HCT116 (cell line): ENCODE measurements at regions not wholly inside any gene's neighbourhood (a gene's known extent, or its start where the extent isn't known, plus 50 kb on each side); places are given as distances from the start of the nearest gene placed in this dataset.

Experiments used
- ATAC-seq: fragments of 200-7000 bp; cut with Tn5 transposase; 2 replicates; pipeline ENCODE4 v1.9.1; 2020; ENCODE audit warnings: mild to moderate bottlenecking, moderate library complexity
- BruUV-seq: library from RNA; stranded (reverse); fragments of 400-500 nt; replicated peaks from 2 replicates; lab custom pipeline; 2021; lab: Mats Ljungman, UMichigan
- CTCF ChIA-PET: fragments of 300-600 bp; sonication (Branson Sonifier 250); formaldehyde crosslinking; loops from one replicate; lab custom pipeline; 2021; ENCODE audit warnings: antibody characterized with exemption; lab: Charles Lee
- POLR2A ChIA-PET: fragments of 300-600, 350-600 bp; sonication (Branson Sonifier 250); formaldehyde crosslinking; loops from one replicate; lab custom pipeline; 2021; ENCODE audit warnings: antibody characterized with exemption; lab: Charles Lee
- RAD21 ChIA-PET, 2 experiments: fragments of 300-600 bp; sonication (Branson Sonifier 250); formaldehyde crosslinking; loops; one replicate each; lab custom pipeline; 2023; ENCODE audit warnings: low total read pairs in 2 of 2; ENCODE audit not compliant: uncharacterized antibody in 2 of 2, unreplicated experiment in 2 of 2, low non-redundant PET in 1 of 2; lab: Charles Lee
- DNase-seq: peaks from one replicate; pipeline ENCODE4 v3.0.0-alpha.2; 2010; ENCODE audit warnings: low read depth, low spot score
- H2AFZ ChIP-seq: fragments of 200-600 bp; shearing (Covaris generic), sonication (generic); 2 replicates; pipeline ENCODE4 v1.6.1; 2017; ENCODE audit warnings: low read depth, mixed run types, mixed read lengths, antibody characterized with exemption, low read length; ENCODE audit not compliant: poor library complexity, severe bottlenecking
- H3K27ac ChIP-seq: 2 replicates; pipeline ENCODE4 v1.5.1; 2012; ENCODE audit warnings: low read depth, low read length
- H3K27me3 ChIP-seq: fragments of 200-600 bp; sonication (generic); 2 replicates; pipeline ENCODE4 v1.6.1; 2016; ENCODE audit warnings: mixed run types, low read length, mixed read lengths; ENCODE audit not compliant: insufficient read depth
- H3K36me3 ChIP-seq, 2 experiments: fragments of 200-500 bp in 1 of 2; fragments of 200-600 bp in 1 of 2; sonication (Bioruptor generic) in 1 of 2; sonication (generic) in 1 of 2; 2 replicates each; pipeline versions ENCODE4 v1.5.1 to v1.6.1; 2014 to 2016; ENCODE audit warnings: low read length in 2 of 2, inconsistent platforms in 1 of 2, mixed read lengths in 1 of 2, mixed run types in 1 of 2; ENCODE audit not compliant: insufficient read depth in 2 of 2, control insufficient read depth in 1 of 2
- H3K4me1 ChIP-seq, 2 experiments: fragments of 200-600 bp in 1 of 2; sonication (generic) in 1 of 2; 2 replicates each; pipeline versions ENCODE4 v1.5.1 to v1.6.1; 2012 to 2017; ENCODE audit warnings: low read length in 2 of 2, inconsistent platforms in 1 of 2, mild to moderate bottlenecking in 1 of 2, mixed read lengths in 1 of 2, mixed run types in 1 of 2, moderate library complexity in 1 of 2; ENCODE audit not compliant: insufficient read depth in 2 of 2, control insufficient read depth in 1 of 2
- H3K4me2 ChIP-seq: fragments of 200-600 bp; sonication (generic); 2 replicates; pipeline ENCODE4 v1.6.1; 2017; ENCODE audit warnings: mixed run types, low read length, mixed read lengths
- H3K4me3 ChIP-seq, 2 experiments: fragments of 200-600 bp in 1 of 2; sonication (generic) in 1 of 2; replicated peaks in 1 of 2; 2 replicates each; pipeline ENCODE4 v1.5.1; 2011 to 2016; ENCODE audit warnings: low read length in 2 of 2, control low read depth in 1 of 2, low read depth in 1 of 2, mild to moderate bottlenecking in 1 of 2, mixed read lengths in 1 of 2, mixed run types in 1 of 2
- H3K79me2 ChIP-seq: fragments of 200-600 bp; sonication (generic); 2 replicates; pipeline ENCODE4 v1.6.1; 2017; ENCODE audit warnings: mild to moderate bottlenecking, mixed run types, low read length, moderate library complexity, mixed read lengths; ENCODE audit not compliant: insufficient read depth
- H3K9ac ChIP-seq: fragments of 200-600 bp; sonication (generic); 2 replicates; pipeline ENCODE4 v1.6.1; 2016; ENCODE audit warnings: low read length, mixed read lengths
- H3K9me2 ChIP-seq: fragments of 200-600 bp; sonication (generic), shearing (Covaris generic); 2 replicates; pipeline ENCODE4 v1.6.1; 2017; ENCODE audit warnings: mixed run types, mild to moderate bottlenecking, moderate library complexity; ENCODE audit not compliant: insufficient read depth
- H3K9me3 ChIP-seq, 2 experiments: fragments of 200-500 bp in 1 of 2; fragments of 200-600 bp in 1 of 2; sonication (Bioruptor generic) in 1 of 2; sonication (generic) in 1 of 2; 2 replicates each; pipeline ENCODE4 v1.6.1; 2014 to 2017; ENCODE audit warnings: low read length in 2 of 2, mixed read lengths in 2 of 2, inconsistent platforms in 1 of 2, low read depth in 1 of 2, mild to moderate bottlenecking in 1 of 2, mixed run types in 1 of 2, moderate library complexity in 1 of 2; ENCODE audit not compliant: control insufficient read depth in 1 of 2, insufficient read depth in 1 of 2
- H4K20me1 ChIP-seq: fragments of 200-600 bp; sonication (generic), shearing (Covaris generic); 2 replicates; pipeline ENCODE4 v1.6.1; 2017; ENCODE audit warnings: mixed run types, mild to moderate bottlenecking, moderate library complexity; ENCODE audit not compliant: insufficient read depth
- CBX3 ChIP-seq: IDR thresholded peaks from 2 replicates; pipeline ENCODE4 v1.6.1; 2012; ENCODE audit warnings: low read depth
- CEBPB ChIP-seq: IDR thresholded peaks from 2 replicates; pipeline ENCODE4 v1.6.1; 2012; ENCODE audit warnings: low read depth
- EGR1 ChIP-seq: IDR thresholded peaks from 2 replicates; pipeline ENCODE4 v1.6.1; 2012; ENCODE audit warnings: low read depth
- ELF1 ChIP-seq: IDR thresholded peaks from 2 replicates; pipeline ENCODE4 v1.6.1; 2012; ENCODE audit warnings: low read depth, borderline replicate concordance
- EZH2 ChIP-seq: fragments of 200-600 bp; sonication (generic); IDR thresholded peaks from 2 replicates; pipeline ENCODE4 v1.6.1; 2017; ENCODE audit warnings: antibody characterized with exemption, mixed run types
- EZH2phosphoT487 ChIP-seq: fragments of 200-600 bp; IDR thresholded peaks from 2 replicates; pipeline ENCODE4 v1.6.1; 2018; ENCODE audit warnings: antibody characterized with exemption, borderline replicate concordance
- FOSL1 ChIP-seq: IDR thresholded peaks from 2 replicates; pipeline ENCODE4 v1.6.1; 2012; ENCODE audit warnings: low read depth
- JUND ChIP-seq: IDR thresholded peaks from 2 replicates; pipeline ENCODE4 v1.6.1; 2012
- POLR2A ChIP-seq: IDR thresholded peaks from 2 replicates; pipeline ENCODE4 v1.7.0; 2011; ENCODE audit warnings: borderline replicate concordance; ENCODE audit not compliant: insufficient read depth, insufficient read length; ENCODE audit errors: extremely low read depth
- POLR2AphosphoS5 ChIP-seq: IDR thresholded peaks from 2 replicates; pipeline ENCODE4 v1.6.1; 2011; ENCODE audit warnings: mild to moderate bottlenecking, low read depth, low read length, moderate library complexity
- RAD21 ChIP-seq: IDR thresholded peaks from 2 replicates; pipeline ENCODE4 v1.6.1; 2012; ENCODE audit warnings: low read depth, mild to moderate bottlenecking
- SIN3A ChIP-seq: IDR thresholded peaks from 2 replicates; pipeline ENCODE4 v1.6.1; 2012; ENCODE audit warnings: low read depth
- SP1 ChIP-seq: IDR thresholded peaks from 2 replicates; pipeline ENCODE4 v1.6.1; 2012; ENCODE audit warnings: low read depth
- TCF7L2 ChIP-seq: IDR thresholded peaks from 2 replicates; pipeline ENCODE4 v1.7.0; 2011; ENCODE audit warnings: borderline replicate concordance, inconsistent platforms; ENCODE audit not compliant: insufficient read depth, insufficient read length; ENCODE audit errors: extremely low read depth
- YY1 ChIP-seq: IDR thresholded peaks from 2 replicates; pipeline ENCODE4 v1.6.1; 2011; ENCODE audit warnings: low read length, low read depth, moderate library complexity, mild to moderate bottlenecking; ENCODE audit not compliant: insufficient replicate concordance; ENCODE audit errors: extremely low read depth
- ZFX ChIP-seq: fragments of 450-650 bp; IDR thresholded peaks from 2 replicates; pipeline ENCODE4 v1.6.1; 2017
- ZNF274 ChIP-seq: fragments of 200-500 bp; sonication (Bioruptor generic); IDR thresholded peaks from 2 replicates; pipeline ENCODE4 v1.6.1; 2014; ENCODE audit warnings: mild to moderate bottlenecking, low read depth, low read length, inconsistent platforms
- intact Hi-C: fragments of 100-400 bp; cut with micrococcal nuclease; formaldehyde crosslinking; loops from 2 replicates; pipeline ENCODE4 v1.10.0; 2022
- TF ChIP-seq, protein P1 (sequence below), 3 experiments: fragments of 200-600 bp in 1 of 3; sonication (generic) in 1 of 3; IDR thresholded peaks in 2 of 3; conservative IDR thresholded peaks in 1 of 3; 2 replicates each; pipeline ENCODE4 v1.5.1; 2012 to 2017; ENCODE audit warnings: low read depth in 2 of 3, low read length in 2 of 3, antibody characterized with exemption in 1 of 3, borderline replicate concordance in 1 of 3, control low read depth in 1 of 3, mild to moderate bottlenecking in 1 of 3, mixed read lengths in 1 of 3, mixed run types in 1 of 3, moderate library complexity in 1 of 3; ENCODE audit not compliant: insufficient read depth in 1 of 3
- TF ChIP-seq, protein P2 (sequence below): IDR thresholded peaks from 2 replicates; pipeline ENCODE4 v1.6.1; 2011; ENCODE audit warnings: mild to moderate bottlenecking, low read length, moderate library complexity; ENCODE audit not compliant: insufficient replicate concordance; ENCODE audit errors: extremely low read depth

- DNase-seq (no peak), ATAC-seq (no peak)
- H3K9me3 ChIP-seq, result no peaks in the 10 kb centered on the region
- H4K20me1 ChIP-seq, result no peaks in the 10 kb centered on the region
- no peaks in the 10 kb centered on the region for H3K9me2 ChIP-seq
- no peaks in the 10 kb centered on the region for H3K79me2 ChIP-seq
- POLR2A ChIA-PET, result no interaction called here
- CTCF ChIA-PET, result no interaction called here
- H3K36me3 ChIP-seq, result no peaks in the 10 kb centered on the region
- RAD21 ChIA-PET, result no interaction called here
- intact Hi-C loops, result no loop called here
- TF ChIP-seq EGR1 (no peak), POLR2A (no peak), EZH2phosphoT487 (no peak), ZNF274 (no peak), YY1 (no peak), TCF7L2 (no peak), SIN3A (no peak)
- TF ChIP-seq, protein P1, sequence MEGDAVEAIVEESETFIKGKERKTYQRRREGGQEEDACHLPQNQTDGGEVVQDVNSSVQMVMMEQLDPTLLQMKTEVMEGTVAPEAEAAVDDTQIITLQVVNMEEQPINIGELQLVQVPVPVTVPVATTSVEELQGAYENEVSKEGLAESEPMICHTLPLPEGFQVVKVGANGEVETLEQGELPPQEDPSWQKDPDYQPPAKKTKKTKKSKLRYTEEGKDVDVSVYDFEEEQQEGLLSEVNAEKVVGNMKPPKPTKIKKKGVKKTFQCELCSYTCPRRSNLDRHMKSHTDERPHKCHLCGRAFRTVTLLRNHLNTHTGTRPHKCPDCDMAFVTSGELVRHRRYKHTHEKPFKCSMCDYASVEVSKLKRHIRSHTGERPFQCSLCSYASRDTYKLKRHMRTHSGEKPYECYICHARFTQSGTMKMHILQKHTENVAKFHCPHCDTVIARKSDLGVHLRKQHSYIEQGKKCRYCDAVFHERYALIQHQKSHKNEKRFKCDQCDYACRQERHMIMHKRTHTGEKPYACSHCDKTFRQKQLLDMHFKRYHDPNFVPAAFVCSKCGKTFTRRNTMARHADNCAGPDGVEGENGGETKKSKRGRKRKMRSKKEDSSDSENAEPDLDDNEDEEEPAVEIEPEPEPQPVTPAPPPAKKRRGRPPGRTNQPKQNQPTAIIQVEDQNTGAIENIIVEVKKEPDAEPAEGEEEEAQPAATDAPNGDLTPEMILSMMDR (IDR thresholded peaks at IDR 0.05 in 2 of 3, conservative IDR thresholded peaks at IDR 0.05 in 1 of 3; ENCODE audit: borderline replicate concordance in 1 of 3, insufficient read depth in 1 of 3, low read depth in 2 of 3, low read length in 2 of 3), result no peak
- H3K27ac ChIP-seq, result no peak overlapping the region
- no peaks in the 10 kb centered on the region for H3K27me3 ChIP-seq
- no peak overlapping the region for H3K4me2 ChIP-seq
- H3K4me3 ChIP-seq, result no peak overlapping the region
- BruUV-seq, result no TSS peak
- H2AFZ ChIP-seq, result no peak overlapping the region
- H3K9ac ChIP-seq, result no peak overlapping the region
- H3K4me1 ChIP-seq, result no peaks in the 10 kb centered on the region
Measured at GRCh38 chr4:187218705-187219245, 495.1 kb upstream of the FAT1 start.

GRCh38 chr4:187224560-187224959 is 500.9 kb upstream of the FAT1 start:
- no peak for ATAC-seq
- no peak for TF ChIP-seq EZH2
- TF ChIP-seq SP1, result no peak
- TF ChIP-seq FOSL1, result no peak
- TF ChIP-seq POLR2AphosphoS5, result no peak
- no peak for TF ChIP-seq JUND
- no peak for TF ChIP-seq RAD21
- TF ChIP-seq ELF1, result no peak
- TF ChIP-seq ZNF274, result no peak
- TF ChIP-seq EGR1, result no peak
- TF ChIP-seq, protein P2, sequence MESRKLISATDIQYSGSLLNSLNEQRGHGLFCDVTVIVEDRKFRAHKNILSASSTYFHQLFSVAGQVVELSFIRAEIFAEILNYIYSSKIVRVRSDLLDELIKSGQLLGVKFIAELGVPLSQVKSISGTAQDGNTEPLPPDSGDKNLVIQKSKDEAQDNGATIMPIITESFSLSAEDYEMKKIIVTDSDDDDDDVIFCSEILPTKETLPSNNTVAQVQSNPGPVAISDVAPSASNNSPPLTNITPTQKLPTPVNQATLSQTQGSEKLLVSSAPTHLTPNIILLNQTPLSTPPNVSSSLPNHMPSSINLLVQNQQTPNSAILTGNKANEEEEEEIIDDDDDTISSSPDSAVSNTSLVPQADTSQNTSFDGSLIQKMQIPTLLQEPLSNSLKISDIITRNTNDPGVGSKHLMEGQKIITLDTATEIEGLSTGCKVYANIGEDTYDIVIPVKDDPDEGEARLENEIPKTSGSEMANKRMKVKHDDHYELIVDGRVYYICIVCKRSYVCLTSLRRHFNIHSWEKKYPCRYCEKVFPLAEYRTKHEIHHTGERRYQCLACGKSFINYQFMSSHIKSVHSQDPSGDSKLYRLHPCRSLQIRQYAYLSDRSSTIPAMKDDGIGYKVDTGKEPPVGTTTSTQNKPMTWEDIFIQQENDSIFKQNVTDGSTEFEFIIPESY, result no peak
- no peak for TF ChIP-seq CBX3
- TF ChIP-seq SIN3A, result no peak
- TF ChIP-seq CEBPB, result no peak
- TF ChIP-seq ZFX, result no peak
- no peak for TF ChIP-seq EZH2phosphoT487

More at GRCh38 chr4:187224560-187224959, 500.9 kb upstream of the FAT1 start:
- no peaks in the 10 kb centered on the region for H3K4me1 ChIP-seq
- H3K9me2 ChIP-seq, result no peaks in the 10 kb centered on the region
- no peaks in the 10 kb centered on the region for H4K20me1 ChIP-seq
- H3K27me3 ChIP-seq, result no peaks in the 10 kb centered on the region
- H3K4me3 ChIP-seq, result no peak overlapping the region
- no peak overlapping the region for H3K9ac ChIP-seq
- H3K27ac ChIP-seq, result no peak overlapping the region
- no peak for DNase-seq
- no peaks in the 10 kb centered on the region for H3K36me3 ChIP-seq
- H3K4me2 ChIP-seq, result no peak overlapping the region
- ChIA-PET RAD21 (no interaction called here), POLR2A (no interaction called here), CTCF (no interaction called here)
- H2AFZ ChIP-seq, result no peak overlapping the region
- no peaks in the 10 kb centered on the region for H3K9me3 ChIP-seq
- BruUV-seq, result no TSS peak
- no peaks in the 10 kb centered on the region for H3K79me2 ChIP-seq
- intact Hi-C loops, result no loop called here
